Fibroblast of pulmonary artery (primary cell): ENCODE measurements at regions not wholly inside any gene's neighbourhood (a gene's known extent, or its start where the extent isn't known, plus 50 kb on each side); places are given as distances from the start of the nearest gene placed in this dataset.

Experiments used
- DNase-seq: peaks from one replicate; pipeline ENCODE4 v3.0.0-alpha.2; 2010; ENCODE audit warnings: low read depth
- H3K4me3 ChIP-seq: replicated peaks from 2 replicates; pipeline ENCODE4 v1.5.1; 2011; ENCODE audit warnings: low read depth, mild to moderate bottlenecking, control low read depth, low read length, moderate library complexity
- CTCF ChIP-seq: IDR thresholded peaks from 2 replicates; pipeline ENCODE4 v1.5.1; 2011; ENCODE audit warnings: mild to moderate bottlenecking, control low read depth, low read length, inconsistent platforms; ENCODE audit errors: missing control alignments

- no peak overlapping the region for H3K4me3 ChIP-seq
- no peak for DNase-seq
- TF ChIP-seq CTCF, result no peak
These were observed 284.8 kb upstream of the DIO3 start for GRCh38 chr14:101276309-101277091.

GRCh38 chr14:101282418-101282817 lies 278.9 kb upstream of the DIO3 start:
- no peak for TF ChIP-seq CTCF
- no peak for DNase-seq
- H3K4me3 ChIP-seq, result no peak overlapping the region

GRCh38 chr14:101284711-101285110 lies 276.6 kb upstream of the DIO3 start:
- DNase-seq, result no peak
- no peak for TF ChIP-seq CTCF

GRCh38 chr14:101286271-101287018 lies 274.9 kb upstream of the DIO3 start:
- no peak for TF ChIP-seq CTCF
- H3K4me3 ChIP-seq, result no peak overlapping the region
- DNase-seq, result no peak

More at GRCh38 chr14:101284711-101285110, 276.6 kb upstream of the DIO3 start:
- no peak overlapping the region for H3K4me3 ChIP-seq

GRCh38 chr14:101288436-101289229 lies 272.7 kb upstream of the DIO3 start:
- peak; percentile 0 for DNase-seq
- TF ChIP-seq CTCF, result no peak
- H3K4me3 ChIP-seq, result no peak overlapping the region

GRCh38 chr14:101289230-101289690 lies 272.0 kb upstream of the DIO3 start:
- TF ChIP-seq CTCF, result no peak
- no peak overlapping the region for H3K4me3 ChIP-seq
- no peak for DNase-seq
